B cell (primary cell): ENCODE measurements at regions not wholly inside any gene's neighbourhood (a gene's known extent, or its start where the extent isn't known, plus 50 kb on each side); places are given as distances from the start of the nearest gene placed in this dataset.

Experiments
- ATAC-seq: fragments of 200-7000 bp; cut with Tn5 transposase; one replicate; pipeline ENCODE4 v1.10.0; 2021; ENCODE audit warnings: low read depth, mild to moderate bottlenecking, moderate number of reproducible peaks, moderate library complexity
- CTCF ChIA-PET: fragments of 350-600 bp; sonication (Branson Sonifier 250); formaldehyde crosslinking; loops from one replicate; lab custom pipeline; 2021; ENCODE audit warnings: antibody characterized with exemption, inconsistent platforms; lab: Charles Lee
- POLR2A ChIA-PET: fragments of 350-600 bp; sonication (Branson Sonifier 250); formaldehyde crosslinking; loops from one replicate; lab custom pipeline; 2021; ENCODE audit warnings: antibody characterized with exemption; lab: Charles Lee
- DNase-seq: peaks from one replicate; pipeline ENCODE4 v3.0.0; 2013
- H2AFZ ChIP-seq: 2 replicates; pipeline ENCODE4 v1.6.1; 2012; ENCODE audit warnings: mild to moderate bottlenecking, low read depth, low read length; ENCODE audit not compliant: insufficient read depth, poor library complexity, severe bottlenecking
- H3K27ac ChIP-seq, 2 donors: 1 replicate in 1 of 2; 2 replicates in 1 of 2; pipeline ENCODE4 v1.5.1; 2012 to 2013; ENCODE audit warnings: low read length in 2 of 2, mild to moderate bottlenecking in 2 of 2, moderate library complexity in 1 of 2
- H3K27me3 ChIP-seq, 4 experiments: fragments of 200-600 bp in 1 of 4; sonication (generic) in 1 of 4; replicated peaks in 1 of 4; 1 replicate in 2 of 4; 2 replicates in 2 of 4; pipeline versions ENCODE4 v1.6.1 to v1.7.0; 2013 to 2016; ENCODE audit warnings: low read length in 3 of 4, mild to moderate bottlenecking in 2 of 4, mixed read lengths in 1 of 4, moderate library complexity in 1 of 4; ENCODE audit not compliant: insufficient read depth in 4 of 4, control insufficient read depth in 3 of 4; ENCODE audit errors: control extremely low read depth in 1 of 4
- H3K36me3 ChIP-seq, 2 experiments: replicated peaks in 1 of 2; 1 replicate in 1 of 2; 2 replicates in 1 of 2; pipeline versions ENCODE4 v1.6.1 to v1.7.1; 2013; ENCODE audit warnings: low read length in 1 of 2; ENCODE audit not compliant: insufficient read depth in 2 of 2, control insufficient read depth in 1 of 2; ENCODE audit errors: control extremely low read depth in 1 of 2, extremely low read depth in 1 of 2
- H3K4me1 ChIP-seq, 2 donors: fragments of 200-600 bp in 1 of 2; sonication (generic) in 1 of 2; 1 replicate in 1 of 2; 2 replicates in 1 of 2; pipeline versions ENCODE4 v1.5.1 to v1.6.1; 2013 to 2017; ENCODE audit warnings: low read length in 2 of 2; ENCODE audit not compliant: control insufficient read depth in 2 of 2, insufficient read depth in 2 of 2
- H3K4me2 ChIP-seq: replicated peaks from 2 replicates; pipeline ENCODE3; 2012; ENCODE audit warnings: mild to moderate bottlenecking, low read depth, low read length; ENCODE audit not compliant: poor library complexity, severe bottlenecking
- H3K4me3 ChIP-seq, 5 experiments: fragments of 200-600 bp in 1 of 5; sonication (generic) in 1 of 5; 1 replicate in 3 of 5; 2 replicates in 2 of 5; pipeline versions ENCODE4 v1.5.1 to v1.7.0; 2011 to 2016; ENCODE audit warnings: low read length in 4 of 5, mild to moderate bottlenecking in 4 of 5, low read depth in 2 of 5, control low read depth in 1 of 5, moderate library complexity in 1 of 5; ENCODE audit not compliant: insufficient read depth in 1 of 5; ENCODE audit errors: control extremely low read depth in 1 of 5, extremely low read depth in 1 of 5
- H3K79me2 ChIP-seq: fragments of 200-600 bp; sonication (generic); one replicate; pipeline ENCODE4 v1.6.0; 2016; ENCODE audit warnings: low read length; ENCODE audit not compliant: control insufficient read depth, insufficient read depth
- H3K9ac ChIP-seq: fragments of 200-600 bp; sonication (generic); 2 replicates; pipeline ENCODE4 v1.6.1; 2017; ENCODE audit warnings: mild to moderate bottlenecking, low read length, moderate library complexity
- H3K9me3 ChIP-seq, 3 donors: one replicate each; pipeline versions ENCODE4 v1.6.1 to v1.7.1; 2013; ENCODE audit warnings: low read length in 2 of 3; ENCODE audit not compliant: control insufficient read depth in 2 of 3, insufficient read depth in 1 of 3; ENCODE audit errors: control extremely low read depth in 1 of 3
- H4K20me1 ChIP-seq: 2 replicates; pipeline ENCODE4 v1.6.0; 2012; ENCODE audit warnings: mild to moderate bottlenecking, low read length; ENCODE audit not compliant: insufficient read depth, control insufficient read depth, poor library complexity, severe bottlenecking
- H3K27ac Mint-ChIP-seq: one replicate; pipeline ENCODE4 v1.8.0; 2021; ENCODE audit warnings: mixed read lengths
- H3K27me3 Mint-ChIP-seq: one replicate; pipeline ENCODE4 v1.8.0; 2021; ENCODE audit warnings: mixed read lengths
- H3K4me1 Mint-ChIP-seq: one replicate; pipeline ENCODE4 v1.8.0; 2021; ENCODE audit warnings: mixed read lengths
- H3K4me3 Mint-ChIP-seq: one replicate; pipeline ENCODE4 v1.8.0; 2021; ENCODE audit warnings: mixed read lengths
- H3K9me3 Mint-ChIP-seq: one replicate; pipeline ENCODE4 v1.8.0; 2022; ENCODE audit warnings: mixed read lengths; ENCODE audit not compliant: insufficient read depth
- EZH2 ChIP-seq: IDR thresholded peaks from 2 replicates; pipeline ENCODE4 v1.6.1; 2012; ENCODE audit warnings: borderline replicate concordance, low read depth, mild to moderate bottlenecking, moderate library complexity, low read length; ENCODE audit not compliant: insufficient read depth, poor library complexity, severe bottlenecking
- WGBS: methylation state at CpG from one replicate; pipeline ENCODE4 v1.1.5; 2013; ENCODE audit warnings: missing lambda C conversion rate; ENCODE audit not compliant: insufficient coverage; 5-methylcytosine and 5-hydroxymethylcytosine counted together
- intact Hi-C: fragments of 100-400 bp; cut with micrococcal nuclease; formaldehyde crosslinking; loops from one replicate; pipeline ENCODE4 v1.10.0; 2022
- TF ChIP-seq, protein P1 (sequence below): fragments of 200-600 bp; IDR thresholded peaks from one replicate; pipeline ENCODE4 v1.8.0; 2022; ENCODE audit warnings: antibody characterized with exemption, mild to moderate bottlenecking

DNA sequence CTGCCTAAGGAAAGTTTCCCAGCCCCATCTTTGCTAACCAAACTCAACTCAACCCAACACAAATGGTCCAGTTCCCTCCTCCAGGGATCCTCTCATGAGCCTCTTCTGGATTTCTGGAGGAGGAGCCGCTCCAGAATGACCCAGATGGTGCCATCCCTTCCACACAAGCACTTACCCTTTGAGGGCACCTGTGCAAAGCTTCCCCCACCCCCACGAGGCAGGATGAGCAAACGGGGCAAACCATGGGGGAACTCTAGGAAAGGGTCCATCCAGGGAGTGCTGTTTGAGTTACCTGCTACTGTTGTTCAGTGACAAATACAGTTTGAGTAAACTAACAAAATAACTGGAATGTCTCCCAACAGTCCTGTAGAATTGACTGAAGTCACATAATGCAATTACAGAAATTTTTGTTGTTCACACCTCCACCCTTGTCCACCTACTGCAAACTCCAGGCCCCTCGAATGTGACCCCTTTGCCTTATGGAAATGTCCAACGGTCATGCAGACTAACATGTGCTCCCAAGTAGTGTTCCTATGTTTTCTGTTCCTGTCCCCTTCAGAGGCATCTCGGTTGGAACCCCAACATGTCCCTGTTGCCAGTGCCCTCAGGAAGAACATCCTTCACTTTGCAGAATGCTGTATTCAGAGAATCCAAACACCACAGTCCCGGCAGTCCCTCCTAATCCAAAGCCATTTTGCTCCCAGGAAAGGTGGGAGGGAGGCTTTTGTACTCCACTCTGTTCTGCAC lies 160.1 kb downstream of the RRAGC start:
- ATAC-seq, result no peak
- no peak overlapping the region for H3K4me3 ChIP-seq
- Mint-ChIP-seq H3K4me1 (no peaks in the 10 kb centered on the region), H3K27ac (no peak overlapping the region), H3K4me3 (no peak overlapping the region), H3K27me3 (peaks cover 43% of the 10 kb centered on the region), H3K9me3 (no peaks in the 10 kb centered on the region)
- TF ChIP-seq EZH2, result no peak
- TF ChIP-seq, protein P1, sequence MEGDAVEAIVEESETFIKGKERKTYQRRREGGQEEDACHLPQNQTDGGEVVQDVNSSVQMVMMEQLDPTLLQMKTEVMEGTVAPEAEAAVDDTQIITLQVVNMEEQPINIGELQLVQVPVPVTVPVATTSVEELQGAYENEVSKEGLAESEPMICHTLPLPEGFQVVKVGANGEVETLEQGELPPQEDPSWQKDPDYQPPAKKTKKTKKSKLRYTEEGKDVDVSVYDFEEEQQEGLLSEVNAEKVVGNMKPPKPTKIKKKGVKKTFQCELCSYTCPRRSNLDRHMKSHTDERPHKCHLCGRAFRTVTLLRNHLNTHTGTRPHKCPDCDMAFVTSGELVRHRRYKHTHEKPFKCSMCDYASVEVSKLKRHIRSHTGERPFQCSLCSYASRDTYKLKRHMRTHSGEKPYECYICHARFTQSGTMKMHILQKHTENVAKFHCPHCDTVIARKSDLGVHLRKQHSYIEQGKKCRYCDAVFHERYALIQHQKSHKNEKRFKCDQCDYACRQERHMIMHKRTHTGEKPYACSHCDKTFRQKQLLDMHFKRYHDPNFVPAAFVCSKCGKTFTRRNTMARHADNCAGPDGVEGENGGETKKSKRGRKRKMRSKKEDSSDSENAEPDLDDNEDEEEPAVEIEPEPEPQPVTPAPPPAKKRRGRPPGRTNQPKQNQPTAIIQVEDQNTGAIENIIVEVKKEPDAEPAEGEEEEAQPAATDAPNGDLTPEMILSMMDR, result no peak
- no peak overlapping the region for H3K9ac ChIP-seq
- H4K20me1 ChIP-seq, result no peaks in the 10 kb centered on the region
- WGBS, result 89% methylated on average over 4 of the region's 7 CpGs
- no peaks in the 10 kb centered on the region for H3K79me2 ChIP-seq
- ChIA-PET CTCF (no interaction called here), POLR2A (no interaction called here)
- H3K4me1 ChIP-seq, result no peaks in the 10 kb centered on the region
- no peak for DNase-seq
- H3K27me3 ChIP-seq, result peaks cover 0 to 18% (median 7%) of the 10 kb centered on the region in 4 experiments
- peaks cover 0 to 9% (median 0%) of the 10 kb centered on the region in 3 donors for H3K9me3 ChIP-seq
- no peaks in the 10 kb centered on the region for H3K36me3 ChIP-seq
- H3K27ac ChIP-seq, result no peak overlapping the region
- H2AFZ ChIP-seq, result no peak overlapping the region
- intact Hi-C loops, result no loop called here
- no peak overlapping the region for H3K4me2 ChIP-seq

DNA sequence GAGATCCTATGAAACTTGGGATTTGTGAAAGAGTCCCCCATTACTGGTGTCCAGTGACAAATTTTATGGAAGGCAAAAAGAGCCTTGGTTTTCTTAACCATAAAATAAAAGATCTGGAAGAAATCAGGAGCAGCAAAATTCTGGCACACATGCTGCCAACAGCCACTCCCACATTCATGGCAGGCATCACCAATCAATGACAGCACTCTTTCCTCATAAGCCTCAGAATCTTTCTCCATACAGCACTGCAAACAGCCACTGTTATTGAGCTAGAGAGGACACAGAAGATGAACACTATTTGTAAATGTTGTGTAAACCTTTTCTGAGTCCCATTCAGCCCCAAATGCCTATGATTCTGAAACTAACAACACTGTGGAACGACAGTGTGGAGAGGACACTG lies 162.2 kb downstream of the RRAGC start:
- Histone ChIP-seq H3K36me3 (no peaks in the 10 kb centered on the region), H3K9me3 (peaks cover 0 to 10% (median 0%) of the 10 kb centered on the region in 3 donors), H3K27me3 (peaks cover 0 to 15% (median 2%) of the 10 kb centered on the region in 4 experiments), H3K4me3 (no peak overlapping the region), H2AFZ (no peak overlapping the region), H3K9ac (no peak overlapping the region), H3K27ac (no peak overlapping the region), H3K79me2 (no peaks in the 10 kb centered on the region), H4K20me1 (no peaks in the 10 kb centered on the region), H3K4me2 (no peak overlapping the region), H3K4me1 (no peaks in the 10 kb centered on the region)
- ChIA-PET CTCF (no interaction called here), POLR2A (no interaction called here)
- Mint-ChIP-seq H3K4me1 (no peaks in the 10 kb centered on the region), H3K4me3 (no peak overlapping the region), H3K9me3 (no peaks in the 10 kb centered on the region), H3K27me3 (peaks cover 46% of the 10 kb centered on the region), H3K27ac (no peak overlapping the region)
- DNase-seq, result no peak
- TF ChIP-seq EZH2, result no peak
- TF ChIP-seq, protein P1, result no peak
- intact Hi-C loops, result no loop called here
- no peak for ATAC-seq
- WGBS, result no CpG with 5 or more reads among the region's 1 CpG
